ENCODE measurements at regions not wholly inside any gene's neighbourhood (a gene's known extent, or its start where the extent isn't known, plus 50 kb on each side); places are given as distances from the start of the nearest gene placed in this dataset.

DNA sequence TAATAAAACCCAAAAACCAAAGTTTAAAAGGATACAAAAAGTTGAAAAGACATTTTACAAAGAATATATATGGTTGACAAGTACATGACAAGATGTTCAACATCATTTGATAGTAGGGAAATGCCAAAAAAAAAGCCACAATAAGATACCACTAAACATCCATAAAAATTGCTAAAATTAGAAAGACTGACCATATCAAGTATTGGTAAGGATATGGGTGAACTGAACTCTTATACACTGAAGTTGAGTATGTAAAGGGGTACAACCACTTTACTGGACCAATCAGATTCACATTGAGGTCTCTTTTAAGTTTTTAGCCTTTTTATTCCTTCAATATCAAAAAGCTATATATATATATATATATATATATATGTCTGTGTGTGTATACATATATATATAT lies 190.5 kb upstream of the P2RY1 start:
- no peak for ATAC-seq
- TF ChIP-seq POU6F1 (CRISPR knock-in tag; IDR thresholded peaks at IDR 0.05; ENCODE audit: borderline replicate concordance, low read depth) (no peak), CREB5 (CRISPR knock-in tag; IDR thresholded peaks at IDR 0.05; ENCODE audit: low read depth) (no peak), GLIS3 (CRISPR knock-in tag; IDR thresholded peaks at IDR 0.05) (no peak), SNAI2 (CRISPR knock-in tag; IDR thresholded peaks at IDR 0.05) (no peak), PPARA (CRISPR knock-in tag; IDR thresholded peaks at IDR 0.05; ENCODE audit: borderline replicate concordance) (no peak), ZNF70 (CRISPR knock-in tag; IDR thresholded peaks at IDR 0.05) (no peak), ZNF8 (CRISPR knock-in tag; IDR thresholded peaks at IDR 0.05) (no peak), ZFP30 (CRISPR knock-in tag; IDR thresholded peaks at IDR 0.05) (no peak), CSDC2 (CRISPR knock-in tag; IDR thresholded peaks at IDR 0.05) (no peak), ZNF565 (CRISPR knock-in tag; conservative IDR thresholded peaks at IDR 0.05; ENCODE audit: low read depth) (no peak), TCF4 (CRISPR knock-in tag; IDR thresholded peaks at IDR 0.05; ENCODE audit: borderline replicate concordance) (no peak), PATZ1 (CRISPR knock-in tag; IDR thresholded peaks at IDR 0.05; ENCODE audit: borderline replicate concordance) (no peak), ZFP3 (CRISPR knock-in tag; IDR thresholded peaks at IDR 0.05) (no peak), ESRRG (CRISPR knock-in tag; IDR thresholded peaks at IDR 0.05) (no peak), TSHZ2 (CRISPR knock-in tag; IDR thresholded peaks at IDR 0.05) (no peak), ZC3H10 (CRISPR knock-in tag; IDR thresholded peaks at IDR 0.05) (no peak), RARB (CRISPR knock-in tag; IDR thresholded peaks at IDR 0.05) (no peak), TOX (CRISPR knock-in tag; IDR thresholded peaks at IDR 0.05; ENCODE audit: borderline replicate concordance) (no peak), BACH2 (CRISPR knock-in tag; IDR thresholded peaks at IDR 0.05; ENCODE audit: borderline replicate concordance) (no peak)
- TF ChIP-seq, protein P1, sequence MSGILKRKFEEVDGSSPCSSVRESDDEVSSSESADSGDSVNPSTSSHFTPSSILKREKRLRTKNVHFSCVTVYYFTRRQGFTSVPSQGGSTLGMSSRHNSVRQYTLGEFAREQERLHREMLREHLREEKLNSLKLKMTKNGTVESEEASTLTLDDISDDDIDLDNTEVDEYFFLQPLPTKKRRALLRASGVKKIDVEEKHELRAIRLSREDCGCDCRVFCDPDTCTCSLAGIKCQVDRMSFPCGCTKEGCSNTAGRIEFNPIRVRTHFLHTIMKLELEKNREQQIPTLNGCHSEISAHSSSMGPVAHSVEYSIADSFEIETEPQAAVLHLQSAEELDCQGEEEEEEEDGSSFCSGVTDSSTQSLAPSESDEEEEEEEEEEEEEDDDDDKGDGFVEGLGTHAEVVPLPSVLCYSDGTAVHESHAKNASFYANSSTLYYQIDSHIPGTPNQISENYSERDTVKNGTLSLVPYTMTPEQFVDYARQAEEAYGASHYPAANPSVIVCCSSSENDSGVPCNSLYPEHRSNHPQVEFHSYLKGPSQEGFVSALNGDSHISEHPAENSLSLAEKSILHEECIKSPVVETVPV (CRISPR knock-in tag; IDR thresholded peaks at IDR 0.05) = no peak

- no peak for TF ChIP-seq PPARA (CRISPR knock-in tag; IDR thresholded peaks at IDR 0.05; ENCODE audit: borderline replicate concordance)
- TF ChIP-seq ZC3H10 (CRISPR knock-in tag; IDR thresholded peaks at IDR 0.05) = no peak
- TF ChIP-seq OSR1 (CRISPR knock-in tag; IDR thresholded peaks at IDR 0.05) = no peak
- no peak for TF ChIP-seq ZNF565 (CRISPR knock-in tag; conservative IDR thresholded peaks at IDR 0.05; ENCODE audit: low read depth)
- no peak for ATAC-seq
These were observed 188.9 kb upstream of the P2RY1 start for GRCh38 chr3:152646004-152646403.

GRCh38 chr3:152650177-152650576 lies 184.8 kb upstream of the P2RY1 start:
- no peak for ATAC-seq
- TF ChIP-seq CSDC2 (CRISPR knock-in tag; IDR thresholded peaks at IDR 0.05) (no peak), RARB (CRISPR knock-in tag; IDR thresholded peaks at IDR 0.05) (no peak), TSHZ2 (CRISPR knock-in tag; IDR thresholded peaks at IDR 0.05) (no peak), PPARA (CRISPR knock-in tag; IDR thresholded peaks at IDR 0.05; ENCODE audit: borderline replicate concordance) (no peak), OSR1 (CRISPR knock-in tag; IDR thresholded peaks at IDR 0.05) (no peak), ZNF565 (CRISPR knock-in tag; conservative IDR thresholded peaks at IDR 0.05; ENCODE audit: low read depth) (no peak), ZC3H10 (CRISPR knock-in tag; IDR thresholded peaks at IDR 0.05) (no peak), POU6F1 (CRISPR knock-in tag; IDR thresholded peaks at IDR 0.05; ENCODE audit: borderline replicate concordance, low read depth) (no peak), TCF4 (CRISPR knock-in tag; IDR thresholded peaks at IDR 0.05; ENCODE audit: borderline replicate concordance) (no peak), GLIS3 (CRISPR knock-in tag; IDR thresholded peaks at IDR 0.05) (no peak), PATZ1 (CRISPR knock-in tag; IDR thresholded peaks at IDR 0.05; ENCODE audit: borderline replicate concordance) (no peak)

Data from SK-N-SH treated with all-trans-retinoic acid at 6 μM for 48 hours (cell line).